ENCODE measurements at regions not wholly inside any gene's neighbourhood (a gene's known extent, or its start where the extent isn't known, plus 50 kb on each side); places are given as distances from the start of the nearest gene placed in this dataset.
"Not testable (repeated sequence)": the region's sequence is repeated elsewhere in the genome, so short reads cannot be mapped to it uniquely, and the experiment has no call there.

GRCh38 chr3:109702252-109702651, 364.9 kb upstream of the DPPA4 start:
- H3K36me3 ChIP-seq, result no peaks in the 10 kb centered on the region
- H3K27ac ChIP-seq, result no peak overlapping the region
- TF ChIP-seq, protein P1, sequence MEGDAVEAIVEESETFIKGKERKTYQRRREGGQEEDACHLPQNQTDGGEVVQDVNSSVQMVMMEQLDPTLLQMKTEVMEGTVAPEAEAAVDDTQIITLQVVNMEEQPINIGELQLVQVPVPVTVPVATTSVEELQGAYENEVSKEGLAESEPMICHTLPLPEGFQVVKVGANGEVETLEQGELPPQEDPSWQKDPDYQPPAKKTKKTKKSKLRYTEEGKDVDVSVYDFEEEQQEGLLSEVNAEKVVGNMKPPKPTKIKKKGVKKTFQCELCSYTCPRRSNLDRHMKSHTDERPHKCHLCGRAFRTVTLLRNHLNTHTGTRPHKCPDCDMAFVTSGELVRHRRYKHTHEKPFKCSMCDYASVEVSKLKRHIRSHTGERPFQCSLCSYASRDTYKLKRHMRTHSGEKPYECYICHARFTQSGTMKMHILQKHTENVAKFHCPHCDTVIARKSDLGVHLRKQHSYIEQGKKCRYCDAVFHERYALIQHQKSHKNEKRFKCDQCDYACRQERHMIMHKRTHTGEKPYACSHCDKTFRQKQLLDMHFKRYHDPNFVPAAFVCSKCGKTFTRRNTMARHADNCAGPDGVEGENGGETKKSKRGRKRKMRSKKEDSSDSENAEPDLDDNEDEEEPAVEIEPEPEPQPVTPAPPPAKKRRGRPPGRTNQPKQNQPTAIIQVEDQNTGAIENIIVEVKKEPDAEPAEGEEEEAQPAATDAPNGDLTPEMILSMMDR (IDR thresholded peaks at IDR 0.05; ENCODE audit: low read depth, low read length), result no peak
- H3K9me3 ChIP-seq (ENCODE audit: severe bottlenecking), result no peaks in the 10 kb centered on the region
- no peaks in the 10 kb centered on the region for H3K27me3 ChIP-seq (ENCODE audit: insufficient read depth, low read depth, severe bottlenecking)
- no peak overlapping the region for H3K4me3 ChIP-seq (ENCODE audit: low read depth, low read length)
- no peak for DNase-seq

- no peak for DNase-seq
- Histone ChIP-seq H3K4me3 (ENCODE audit: low read depth, low read length) (no peak overlapping the region), H3K27me3 (ENCODE audit: insufficient read depth, low read depth, severe bottlenecking) (no peaks in the 10 kb centered on the region), H3K36me3 (no peaks in the 10 kb centered on the region), H3K27ac (no peak overlapping the region), H3K9me3 (ENCODE audit: severe bottlenecking) (no peaks in the 10 kb centered on the region)
- TF ChIP-seq, protein P1 (IDR thresholded peaks at IDR 0.05; ENCODE audit: low read depth, low read length), result no peak
Measured at GRCh38 chr3:109702976-109703375, 365.6 kb upstream of the DPPA4 start.

- not testable (repeated sequence) for H3K4me3 ChIP-seq (ENCODE audit: low read depth, low read length); H3K36me3 ChIP-seq; H3K27ac ChIP-seq; H3K27me3 ChIP-seq (ENCODE audit: insufficient read depth, low read depth, severe bottlenecking); DNase-seq; H3K9me3 ChIP-seq (ENCODE audit: severe bottlenecking)
Measured at GRCh38 chr3:109705133-109705532, 367.8 kb upstream of the DPPA4 start.

DNA sequence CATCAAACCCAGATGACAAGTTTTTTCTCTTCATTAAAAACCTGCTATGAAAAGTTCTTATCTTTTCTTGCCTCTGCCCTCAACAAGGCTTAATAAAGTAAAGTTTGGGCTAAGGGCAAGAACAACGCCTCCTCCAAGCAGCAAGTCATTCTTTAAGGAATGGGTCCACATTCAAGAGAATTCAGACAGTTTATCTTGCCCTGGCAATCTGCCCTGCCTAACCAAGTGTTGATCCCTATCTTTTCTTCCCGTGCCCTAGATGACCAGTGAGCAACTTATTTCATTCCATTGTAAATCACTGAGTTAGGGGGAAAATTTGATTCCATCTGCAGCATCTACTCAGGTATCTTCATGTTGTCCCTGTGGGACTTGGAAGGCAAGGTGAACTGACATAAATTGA, 370.3 kb upstream of the DPPA4 start:
- no peak overlapping the region for H3K27ac ChIP-seq
- no peak overlapping the region for H3K4me3 ChIP-seq (ENCODE audit: low read depth, low read length)
- no peaks in the 10 kb centered on the region for H3K9me3 ChIP-seq (ENCODE audit: severe bottlenecking)
- H3K27me3 ChIP-seq (ENCODE audit: insufficient read depth, low read depth, severe bottlenecking), result no peaks in the 10 kb centered on the region
- H3K36me3 ChIP-seq, result no peaks in the 10 kb centered on the region
- TF ChIP-seq, protein P1 (IDR thresholded peaks at IDR 0.05; ENCODE audit: low read depth, low read length), result no peak
- DNase-seq, result no peak

- Histone ChIP-seq H3K4me3 (ENCODE audit: low read depth, low read length) (no peak overlapping the region), H3K27me3 (ENCODE audit: insufficient read depth, low read depth, severe bottlenecking) (no peaks in the 10 kb centered on the region), H3K27ac (no peak overlapping the region), H3K9me3 (ENCODE audit: severe bottlenecking) (no peaks in the 10 kb centered on the region), H3K36me3 (no peaks in the 10 kb centered on the region)
- TF ChIP-seq, protein P1 (IDR thresholded peaks at IDR 0.05; ENCODE audit: low read depth, low read length), result no peak
- DNase-seq, result no peak
Measured at GRCh38 chr3:109713288-109713687, 375.9 kb upstream of the DPPA4 start.

- H3K36me3 ChIP-seq, result no peaks in the 10 kb centered on the region
- H3K27ac ChIP-seq, result no peak overlapping the region
- TF ChIP-seq, protein P1 (IDR thresholded peaks at IDR 0.05; ENCODE audit: low read depth, low read length), result no peak
- no peaks in the 10 kb centered on the region for H3K9me3 ChIP-seq (ENCODE audit: severe bottlenecking)
- no peaks in the 10 kb centered on the region for H3K27me3 ChIP-seq (ENCODE audit: insufficient read depth, low read depth, severe bottlenecking)
- no peak overlapping the region for H3K4me3 ChIP-seq (ENCODE audit: low read depth, low read length)
- DNase-seq, result no peak
Measured at GRCh38 chr3:109715707-109716106, 378.4 kb upstream of the DPPA4 start.

Measured in WERI-Rb-1 (cell line).